ENCODE measurements at regions not wholly inside any gene's neighbourhood (a gene's known extent, or its start where the extent isn't known, plus 50 kb on each side); places are given as distances from the start of the nearest gene placed in this dataset.

DNA sequence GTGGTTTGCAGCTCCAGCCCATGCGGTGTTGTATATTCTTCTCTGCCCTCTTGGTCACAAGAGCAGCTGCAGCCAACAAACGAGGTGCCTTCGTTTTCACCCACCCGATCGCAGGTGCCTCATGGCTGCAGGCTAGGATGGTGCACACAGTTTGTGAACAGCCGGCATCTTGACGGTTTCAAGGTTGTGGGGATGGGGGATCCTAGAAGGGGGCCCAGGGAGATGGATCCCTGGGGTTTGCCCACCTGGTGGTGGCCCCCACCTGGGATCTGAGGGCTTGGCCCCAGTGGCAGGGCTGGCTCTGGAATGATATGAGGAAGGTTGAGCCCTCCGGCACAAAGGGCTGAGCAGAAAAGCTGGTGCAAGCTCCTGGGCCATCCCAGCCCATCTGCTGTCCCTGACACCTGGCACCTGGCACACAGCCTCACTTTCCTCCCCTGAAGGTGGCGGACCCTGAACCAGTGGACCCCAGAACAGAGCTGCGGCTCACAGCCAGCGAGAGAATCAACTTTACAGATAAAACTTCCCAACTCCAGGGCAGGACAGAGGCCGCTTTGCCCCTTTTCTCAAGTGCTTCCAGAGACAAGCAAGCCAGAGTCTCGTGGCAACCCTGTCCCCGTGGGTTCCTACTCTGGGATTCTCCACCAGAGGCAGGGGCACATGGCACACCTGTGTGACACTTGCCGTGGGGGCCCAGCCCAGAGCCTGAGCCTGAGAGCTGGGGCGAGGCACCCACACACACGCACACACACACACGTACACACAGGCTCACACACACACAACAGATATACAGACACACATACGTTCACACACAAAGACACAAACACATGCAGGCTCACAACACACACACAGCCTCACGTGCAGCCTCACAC is 177.3 kb upstream of the PPP2R2D start:
- TF ChIP-seq, protein P1, sequence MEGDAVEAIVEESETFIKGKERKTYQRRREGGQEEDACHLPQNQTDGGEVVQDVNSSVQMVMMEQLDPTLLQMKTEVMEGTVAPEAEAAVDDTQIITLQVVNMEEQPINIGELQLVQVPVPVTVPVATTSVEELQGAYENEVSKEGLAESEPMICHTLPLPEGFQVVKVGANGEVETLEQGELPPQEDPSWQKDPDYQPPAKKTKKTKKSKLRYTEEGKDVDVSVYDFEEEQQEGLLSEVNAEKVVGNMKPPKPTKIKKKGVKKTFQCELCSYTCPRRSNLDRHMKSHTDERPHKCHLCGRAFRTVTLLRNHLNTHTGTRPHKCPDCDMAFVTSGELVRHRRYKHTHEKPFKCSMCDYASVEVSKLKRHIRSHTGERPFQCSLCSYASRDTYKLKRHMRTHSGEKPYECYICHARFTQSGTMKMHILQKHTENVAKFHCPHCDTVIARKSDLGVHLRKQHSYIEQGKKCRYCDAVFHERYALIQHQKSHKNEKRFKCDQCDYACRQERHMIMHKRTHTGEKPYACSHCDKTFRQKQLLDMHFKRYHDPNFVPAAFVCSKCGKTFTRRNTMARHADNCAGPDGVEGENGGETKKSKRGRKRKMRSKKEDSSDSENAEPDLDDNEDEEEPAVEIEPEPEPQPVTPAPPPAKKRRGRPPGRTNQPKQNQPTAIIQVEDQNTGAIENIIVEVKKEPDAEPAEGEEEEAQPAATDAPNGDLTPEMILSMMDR (IDR thresholded peaks at IDR 0.05; ENCODE audit: low read depth, low read length) = no peak
- CTCF ChIA-PET = no interaction called here
- POLR2A ChIA-PET = no interaction called here

DNA sequence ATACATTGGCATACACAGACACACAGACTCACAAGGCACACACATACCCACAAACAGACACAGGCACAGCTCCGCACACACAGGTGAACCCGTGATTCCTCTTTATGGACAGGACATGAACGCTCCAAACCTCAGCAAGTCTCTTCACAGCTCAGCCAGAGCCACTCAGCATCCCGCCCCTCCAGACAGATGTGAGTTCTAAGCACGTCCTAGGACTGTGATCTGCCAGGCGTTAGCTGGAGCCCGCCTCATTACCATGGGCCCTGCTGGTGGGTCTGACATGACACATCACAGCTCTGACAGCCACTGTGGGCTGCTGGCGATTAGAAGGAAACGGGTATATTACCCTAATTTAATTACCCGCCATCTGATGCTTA is 176.7 kb upstream of the PPP2R2D start:
- TF ChIP-seq, protein P1 (IDR thresholded peaks at IDR 0.05; ENCODE audit: low read depth, low read length) = no peak
- no peak overlapping the region for H3K4me3 ChIP-seq (ENCODE audit: low read depth, low read length)
- H3K9me3 ChIP-seq (ENCODE audit: control insufficient read depth, insufficient read depth, low read length) = peaks cover 63% of the 10 kb centered on the region
- ChIA-PET POLR2A (no interaction called here), CTCF (no interaction called here)
- no peak overlapping the region for H3K27ac ChIP-seq (ENCODE audit: low read depth, low read length)
- DNase-seq (ENCODE audit: low read depth, low spot score) = no peak
- no peaks in the 10 kb centered on the region for H3K27me3 ChIP-seq (ENCODE audit: control insufficient read depth, insufficient read depth, low read length)

More for the DNA sequence above, 177.3 kb upstream of the PPP2R2D start:
- no peaks in the 10 kb centered on the region for H3K27me3 ChIP-seq (ENCODE audit: control insufficient read depth, insufficient read depth, low read length)
- no peak overlapping the region for H3K27ac ChIP-seq (ENCODE audit: low read depth, low read length)
- no peak for DNase-seq (ENCODE audit: low read depth, low spot score)
- peaks cover 59% of the 10 kb centered on the region for H3K9me3 ChIP-seq (ENCODE audit: control insufficient read depth, insufficient read depth, low read length)
- H3K4me3 ChIP-seq (ENCODE audit: low read depth, low read length) = no peak overlapping the region

DNA sequence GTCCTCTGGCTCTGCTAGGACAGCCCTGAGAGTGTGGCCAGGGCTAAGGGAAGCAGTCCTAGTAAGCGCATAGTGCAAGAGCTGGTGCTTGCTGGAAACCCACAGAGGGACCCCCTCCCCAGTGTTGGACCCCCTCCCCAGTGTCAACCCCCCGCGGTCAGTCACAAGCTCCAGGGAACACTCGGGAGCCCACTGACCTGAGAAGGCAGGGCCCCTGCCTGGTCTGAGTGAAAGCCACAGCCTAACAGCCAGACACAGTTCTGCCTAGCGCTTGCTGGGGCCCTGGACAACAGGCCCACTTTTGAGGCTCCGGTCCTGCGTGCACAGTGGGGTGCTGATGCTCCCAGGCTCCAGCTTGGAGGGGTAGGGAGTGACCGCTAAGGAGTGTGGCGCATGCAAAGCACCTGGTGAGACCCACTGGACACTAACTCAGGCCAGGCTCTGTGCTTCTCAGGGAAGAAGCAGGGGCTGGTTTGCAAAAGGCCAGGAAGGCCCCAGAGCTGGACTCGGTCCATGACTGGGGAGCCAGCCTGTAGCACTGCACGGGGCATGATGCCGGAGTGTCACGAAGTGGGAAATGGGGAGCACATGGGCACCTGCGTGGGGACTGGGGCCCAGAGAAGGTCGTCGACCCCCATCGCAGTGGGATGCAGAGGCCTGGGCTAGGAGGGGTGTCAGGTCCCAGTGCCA is 175.8 kb upstream of the PPP2R2D start:
- Histone ChIP-seq H3K27me3 (ENCODE audit: control insufficient read depth, insufficient read depth, low read length) (no peaks in the 10 kb centered on the region), H3K9me3 (ENCODE audit: control insufficient read depth, insufficient read depth, low read length) (peaks cover 71% of the 10 kb centered on the region), H3K4me3 (ENCODE audit: low read depth, low read length) (no peak overlapping the region), H3K27ac (ENCODE audit: low read depth, low read length) (no peak overlapping the region)
- no peak for DNase-seq (ENCODE audit: low read depth, low spot score)
- POLR2A ChIA-PET = no interaction called here
- TF ChIP-seq, protein P1 (IDR thresholded peaks at IDR 0.05; ENCODE audit: low read depth, low read length) = no peak
- CTCF ChIA-PET = no interaction called here

DNA sequence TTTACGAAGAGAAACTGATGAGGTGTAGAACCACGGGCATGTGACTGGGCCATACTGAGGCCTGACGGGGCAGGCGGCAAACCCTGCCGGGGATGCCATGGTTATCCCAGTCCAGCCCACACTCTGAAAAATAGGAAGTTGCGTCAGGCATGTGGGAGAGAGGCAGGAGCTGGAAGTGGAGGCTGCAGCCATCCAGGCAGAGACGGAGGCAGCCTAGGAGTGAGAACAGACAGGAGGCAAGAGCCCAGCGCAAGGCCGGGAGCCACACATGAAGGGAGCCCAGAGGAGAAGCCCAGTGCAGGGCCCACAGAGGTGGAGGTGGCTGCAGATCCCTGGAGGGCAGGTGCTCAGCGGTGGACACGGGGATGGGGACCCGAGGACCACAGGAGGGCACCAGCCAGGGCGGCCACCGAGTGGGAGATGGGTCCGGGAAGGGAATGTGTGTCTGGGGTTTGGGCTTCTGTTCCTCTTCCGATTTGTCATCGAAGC is 175.2 kb upstream of the PPP2R2D start:
- POLR2A ChIA-PET = no interaction called here
- no peak overlapping the region for H3K27ac ChIP-seq (ENCODE audit: low read depth, low read length)
- CTCF ChIA-PET = no interaction called here
- TF ChIP-seq, protein P1 (IDR thresholded peaks at IDR 0.05; ENCODE audit: low read depth, low read length) = no peak
- H3K4me3 ChIP-seq (ENCODE audit: low read depth, low read length) = no peak overlapping the region
- H3K9me3 ChIP-seq (ENCODE audit: control insufficient read depth, insufficient read depth, low read length) = peaks cover 77% of the 10 kb centered on the region
- no peak for DNase-seq (ENCODE audit: low read depth, low spot score)
- no peaks in the 10 kb centered on the region for H3K27me3 ChIP-seq (ENCODE audit: control insufficient read depth, insufficient read depth, low read length)
